NCI-H2196 treated with DMSO at 0.1 percent for 48 hours (cell line): ENCODE measurements at regions not wholly inside any gene's neighbourhood (a gene's known extent, or its start where the extent isn't known, plus 50 kb on each side); places are given as distances from the start of the nearest gene placed in this dataset.
"Not testable (repeated sequence)": the region's sequence is repeated elsewhere in the genome, so short reads cannot be mapped to it uniquely, and the experiment has no call there.

ENCODE experiments used
- DNase-seq: peaks from one replicate; lab custom pipeline; 2025; ENCODE audit not compliant: unreplicated experiment; lab: John Stamatoyannopoulos, UW

DNA sequence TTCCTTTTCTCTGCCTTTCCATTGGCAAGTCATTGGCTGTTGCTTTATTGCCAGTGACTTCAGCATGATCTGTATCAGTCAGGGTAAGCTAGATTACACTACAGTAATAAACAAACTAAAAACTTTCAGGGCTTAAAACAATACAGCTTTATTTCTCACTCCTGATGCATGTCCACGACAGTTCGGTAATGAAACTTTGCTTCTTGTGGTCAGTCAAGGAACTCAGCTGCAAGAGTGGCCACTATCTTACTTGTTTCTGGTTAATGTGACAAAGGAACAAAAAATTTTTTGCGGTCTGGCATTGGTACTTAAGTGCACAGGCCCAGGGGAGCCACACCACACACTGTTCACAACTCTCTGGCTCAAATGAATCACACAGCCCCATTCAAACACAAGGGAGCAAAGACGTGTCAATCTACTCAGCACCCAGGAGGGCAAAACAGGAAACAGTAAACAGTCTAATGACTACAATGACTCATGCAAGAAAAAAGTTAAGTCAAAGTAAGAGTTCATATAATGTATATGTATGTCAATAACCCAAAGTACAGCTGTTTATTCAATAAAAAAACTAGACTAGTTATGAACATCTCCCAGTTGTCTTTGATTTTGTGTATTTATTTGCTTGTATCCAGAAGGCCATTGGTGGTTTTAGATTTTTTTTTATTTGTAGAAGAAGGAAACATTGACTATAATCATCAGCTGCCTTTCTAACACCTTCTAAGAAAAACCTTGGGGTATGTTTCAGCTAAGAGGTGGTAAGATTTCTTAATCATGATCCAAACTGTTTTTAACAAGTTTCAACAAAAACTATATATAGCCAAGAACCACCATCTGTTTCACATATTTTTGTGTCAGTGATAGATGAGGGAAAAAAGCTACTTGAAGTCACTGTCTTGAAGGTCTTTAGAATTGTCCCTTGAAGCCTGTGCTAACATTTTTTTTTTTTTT lies 134.4 kb upstream of the FAM3C start:
- DNase-seq, result no peak

DNA sequence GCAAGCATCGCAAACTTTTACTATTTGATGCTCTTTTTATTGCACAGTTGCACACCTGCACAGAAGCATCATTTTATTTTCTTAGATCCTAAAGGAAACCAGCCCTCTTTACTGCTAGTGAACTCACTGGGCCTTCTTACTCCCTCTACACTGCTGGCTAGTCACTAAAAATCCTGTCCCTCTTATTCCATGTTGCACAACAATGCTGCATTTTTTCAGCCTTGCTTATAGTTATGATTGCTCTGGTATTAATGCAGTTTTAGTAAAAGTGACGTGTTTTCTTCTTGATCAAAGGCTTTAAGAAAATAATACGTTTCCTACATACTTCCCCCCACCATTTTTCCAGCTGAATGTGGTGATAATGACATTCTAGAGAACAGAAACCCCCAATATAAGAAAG lies 132.9 kb upstream of the FAM3C start:
- DNase-seq, result no peak

GRCh38 chr7:121526210-121526609 lies 130.1 kb upstream of the FAM3C start:
- not testable (repeated sequence) for DNase-seq

DNA sequence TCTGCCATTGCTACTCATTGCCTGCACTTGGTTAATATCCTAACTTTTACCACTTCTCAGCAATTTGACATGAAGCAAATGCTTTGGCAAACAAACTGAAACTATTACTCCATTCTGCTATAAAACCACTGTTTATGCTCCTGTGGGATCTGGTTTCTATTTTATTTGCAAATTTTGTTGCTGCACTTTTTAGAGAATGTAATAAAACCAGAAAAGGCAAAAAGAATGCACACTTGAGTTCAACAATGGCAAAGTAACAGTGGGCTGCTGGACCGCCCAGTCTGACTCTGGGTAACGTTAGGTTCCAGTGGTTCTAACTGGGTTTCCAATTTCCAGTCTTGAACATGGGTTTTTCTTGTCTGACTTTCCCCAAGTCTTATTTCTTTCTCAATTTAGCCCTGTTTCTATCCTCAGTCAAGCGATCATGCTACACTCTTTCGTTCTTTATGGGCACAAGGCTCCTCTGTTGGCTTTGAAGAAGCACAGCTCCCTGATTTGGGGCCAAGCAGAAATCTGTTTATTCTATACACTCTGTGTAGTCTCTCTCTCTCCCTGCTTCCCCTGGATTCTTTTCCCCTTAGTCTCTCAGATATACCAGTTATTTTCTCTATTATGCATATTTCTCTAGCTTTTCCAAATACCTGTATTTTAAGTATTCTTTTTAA lies 129.2 kb upstream of the FAM3C start:
- DNase-seq, result no peak

GRCh38 chr7:121521711-121522400 lies 125.7 kb upstream of the FAM3C start:
- DNase-seq, result no peak

GRCh38 chr7:121520911-121521310 lies 124.8 kb upstream of the FAM3C start:
- DNase-seq, result no peak

DNA sequence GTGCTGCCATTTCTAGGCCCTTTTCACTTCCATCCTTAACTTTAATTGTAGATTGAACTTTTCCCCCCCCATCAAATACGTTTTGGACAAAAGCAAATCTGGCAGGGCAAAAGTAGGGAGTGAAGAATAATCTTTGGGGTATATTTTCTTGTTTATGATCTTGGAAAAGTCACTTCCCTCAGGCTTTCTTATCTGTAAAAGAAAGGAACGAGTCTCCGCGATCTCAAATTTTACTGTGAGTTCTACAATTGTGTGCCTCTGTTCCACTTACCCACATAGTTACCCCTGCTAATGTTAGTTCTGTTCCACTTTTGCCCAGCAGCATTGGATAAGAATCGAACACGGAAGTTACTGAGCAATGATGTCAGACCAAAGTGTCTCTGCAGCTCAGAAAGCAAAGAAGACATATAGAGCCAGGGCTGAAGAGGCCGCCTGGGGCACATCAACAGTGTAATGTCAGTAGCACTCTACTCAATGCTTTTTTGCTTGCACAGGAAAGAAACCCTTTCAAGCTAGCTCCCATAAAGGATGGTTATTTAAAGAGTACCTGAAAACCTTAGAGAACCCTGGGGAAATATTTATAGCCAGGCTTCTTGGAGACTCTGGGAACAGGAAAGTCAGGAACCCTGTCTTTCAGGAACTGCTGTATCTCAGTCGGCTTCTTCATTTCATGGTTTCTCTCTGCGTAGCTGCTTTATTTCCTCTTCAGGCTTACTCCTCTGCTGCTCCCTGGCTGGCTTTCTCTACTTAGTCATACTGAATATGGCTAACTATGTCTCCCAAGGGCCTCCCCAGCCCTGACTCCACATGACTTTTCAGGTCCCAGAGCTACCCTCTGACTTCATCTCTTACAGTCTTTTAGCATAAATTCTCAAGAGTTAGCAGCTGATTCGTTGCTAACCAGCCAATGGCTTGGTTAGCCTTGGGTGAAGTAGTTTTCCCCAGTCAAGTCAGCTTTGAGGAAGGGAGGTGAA lies 123.7 kb upstream of the FAM3C start:
- no peak for DNase-seq

DNA sequence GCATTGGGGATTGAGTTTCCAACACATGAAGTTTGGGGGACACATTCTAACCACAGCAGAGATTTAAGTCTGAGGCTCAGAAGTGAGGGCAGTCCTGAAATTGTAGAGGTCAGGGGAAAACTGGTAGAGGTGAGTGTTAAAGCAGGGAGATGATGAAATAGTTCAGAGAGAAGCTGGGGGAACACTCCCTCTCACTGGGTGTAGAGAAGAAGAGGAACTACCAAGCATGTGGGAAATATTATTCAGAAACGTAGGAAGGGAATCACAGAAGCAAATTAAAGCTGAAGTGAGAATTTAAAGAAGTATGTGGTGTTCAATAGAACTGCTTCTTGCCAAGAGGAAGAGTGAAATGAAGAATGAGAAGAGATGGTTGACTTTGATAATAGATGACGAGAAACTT lies 121.5 kb upstream of the FAM3C start:
- no peak for DNase-seq

- no peak for DNase-seq
These were observed 120.7 kb upstream of the FAM3C start for GRCh38 chr7:121516821-121517220.

GRCh38 chr7:121515630-121516401 lies 119.7 kb upstream of the FAM3C start:
- no peak for DNase-seq

DNA sequence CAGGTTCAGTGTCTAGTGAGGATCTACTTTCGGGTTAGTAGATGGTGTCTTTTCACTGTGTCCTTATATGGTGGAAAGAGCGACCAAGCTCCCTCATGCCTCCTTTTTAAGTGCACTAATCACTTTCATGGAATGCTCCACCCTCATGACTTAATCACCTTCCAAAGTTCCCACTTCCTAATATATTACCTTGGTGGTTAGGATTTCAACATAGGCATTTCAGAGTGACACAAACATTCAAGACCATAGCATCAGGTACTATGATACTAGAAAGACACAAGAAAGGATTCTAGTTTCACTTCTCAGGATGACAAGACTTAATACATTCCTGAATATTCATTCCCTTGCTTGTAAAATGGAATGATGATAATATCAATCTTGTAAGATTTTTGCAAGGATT lies 119.1 kb upstream of the FAM3C start:
- DNase-seq, result no peak

GRCh38 chr7:121513105-121513504 lies 117.0 kb upstream of the FAM3C start:
- no peak for DNase-seq

GRCh38 chr7:121510858-121511482 lies 114.9 kb upstream of the FAM3C start:
- DNase-seq, result no peak

GRCh38 chr7:121510302-121510701 lies 114.2 kb upstream of the FAM3C start:
- DNase-seq, result no peak

DNA sequence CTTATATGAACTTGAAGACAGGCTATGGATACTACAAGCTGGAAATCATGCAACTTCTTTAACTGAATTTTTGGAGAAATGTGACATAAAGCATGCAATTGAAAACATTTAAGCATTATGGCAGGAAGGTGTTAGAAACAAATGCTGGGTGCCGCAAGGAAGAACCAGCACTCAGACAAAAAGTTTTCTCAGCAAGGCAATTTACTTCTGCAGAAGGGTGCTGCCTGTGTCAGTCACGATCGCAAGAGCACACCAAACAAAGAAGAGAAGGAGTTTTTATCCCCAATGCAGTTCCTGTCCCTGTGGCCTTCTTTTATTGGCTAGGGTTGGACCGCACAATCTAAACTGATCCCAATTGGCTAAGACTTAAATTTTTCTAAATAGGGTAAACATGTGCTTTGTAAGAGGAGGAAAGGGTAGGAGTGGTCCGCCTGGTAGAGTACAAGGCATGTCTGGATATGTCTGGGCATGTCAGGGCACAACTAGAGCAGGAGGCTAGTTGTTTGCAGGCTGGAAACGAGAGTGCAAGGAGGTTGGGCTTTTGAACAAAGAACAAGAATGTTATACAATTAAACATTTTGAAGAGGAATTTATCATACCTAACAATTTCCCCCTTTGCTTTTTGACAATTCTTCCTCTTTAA lies 109.6 kb upstream of the FAM3C start:
- DNase-seq, result no peak

- no peak for DNase-seq
These were observed 108.9 kb upstream of the FAM3C start for GRCh38 chr7:121505021-121505420.

DNA sequence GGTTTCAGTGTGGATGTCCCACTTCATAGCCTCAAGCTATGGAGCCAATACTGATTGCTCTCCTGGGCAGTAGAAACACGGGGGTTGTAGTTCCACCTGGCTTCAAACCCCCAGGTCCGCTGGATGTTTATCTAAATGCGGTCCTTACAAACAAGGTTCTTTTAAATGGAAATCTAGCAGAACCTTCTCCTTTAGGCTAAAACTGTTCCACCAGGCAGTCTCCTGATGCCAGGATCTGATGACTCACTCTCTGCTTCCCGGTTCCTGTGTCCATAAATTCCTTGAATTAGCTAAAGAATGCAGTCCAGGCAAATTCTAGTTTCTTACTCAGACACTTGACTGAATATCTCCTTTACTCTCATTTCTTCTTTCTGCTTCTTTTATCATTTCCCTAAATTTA lies 108.4 kb upstream of the FAM3C start:
- no peak for DNase-seq

DNA sequence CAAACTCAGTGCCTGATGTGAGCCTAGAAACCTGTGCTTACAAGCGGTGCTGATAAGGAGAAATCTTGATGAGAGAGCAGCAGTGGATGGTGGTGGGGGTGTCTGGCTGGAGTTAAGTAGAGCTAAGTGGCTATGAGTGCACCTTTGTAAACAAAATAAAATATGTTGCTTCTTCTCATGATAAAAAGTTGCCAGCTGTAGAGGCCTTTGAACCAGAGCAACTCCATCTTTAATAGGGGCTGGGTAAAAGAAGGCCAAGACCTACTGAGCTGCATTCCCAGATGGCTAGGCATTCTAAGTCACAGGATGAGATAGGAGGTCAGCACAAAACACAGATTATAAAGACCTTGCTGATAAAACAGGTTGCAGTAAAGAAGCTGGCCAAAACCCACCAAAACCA lies 107.6 kb upstream of the FAM3C start:
- no peak for DNase-seq

GRCh38 chr7:121503039-121503438 lies 106.9 kb upstream of the FAM3C start:
- DNase-seq, result no peak
